MCF 10A (cell line): ENCODE measurements at regions not wholly inside any gene's neighbourhood (a gene's known extent, or its start where the extent isn't known, plus 50 kb on each side); places are given as distances from the start of the nearest gene placed in this dataset.

Experiments
- BruUV-seq: library from RNA; stranded (reverse); fragments of 400-500 nt; replicated peaks from 2 replicates; lab custom pipeline; 2021; lab: Mats Ljungman, UMichigan
- CTCF ChIA-PET: fragments of 300-600 bp; sonication (Branson Sonifier 250); formaldehyde crosslinking; extraction: SDS; loops from one replicate; lab custom pipeline; 2021; ENCODE audit warnings: antibody characterized with exemption, inconsistent platforms; lab: Yijun Ruan, JAX
- POLR2A ChIA-PET: fragments of 300-600, 350-650 bp; sonication (Branson Sonifier 250); formaldehyde crosslinking; extraction: SDS; loops from one replicate; lab custom pipeline; 2020; ENCODE audit warnings: antibody characterized with exemption, inconsistent platforms; lab: Yijun Ruan, JAX
- DNase-seq: peaks from one replicate; pipeline ENCODE4 v3.0.0-alpha.2; 2018; ENCODE audit not compliant: unreplicated experiment
- H3K27ac Mint-ChIP-seq: one replicate; pipeline ENCODE4 v1.8.0; 2022; ENCODE audit warnings: mild to moderate bottlenecking, low read depth, mixed read lengths; ENCODE audit not compliant: unreplicated experiment
- H3K27me3 Mint-ChIP-seq: one replicate; pipeline ENCODE4 v1.8.0; 2022; ENCODE audit warnings: mixed read lengths; ENCODE audit not compliant: insufficient read depth, unreplicated experiment
- H3K36me3 Mint-ChIP-seq: one replicate; pipeline ENCODE4 v1.8.0; 2022; ENCODE audit warnings: mild to moderate bottlenecking, moderate library complexity, mixed read lengths; ENCODE audit not compliant: insufficient read depth, unreplicated experiment
- H3K4me1 Mint-ChIP-seq: one replicate; pipeline ENCODE4 v1.8.0; 2022; ENCODE audit warnings: mixed read lengths; ENCODE audit not compliant: insufficient read depth, unreplicated experiment
- H3K4me3 Mint-ChIP-seq: one replicate; pipeline ENCODE4 v1.8.0; 2022; ENCODE audit warnings: mild to moderate bottlenecking, moderate library complexity, mixed read lengths; ENCODE audit not compliant: unreplicated experiment
- H3K9me3 Mint-ChIP-seq: one replicate; pipeline ENCODE4 v1.8.0; 2022; ENCODE audit warnings: mixed read lengths; ENCODE audit not compliant: unreplicated experiment
- CTCF ChIP-seq: fragments of 200-600 bp; IDR thresholded peaks from one replicate; pipeline ENCODE4 v1.8.0; 2022; ENCODE audit warnings: antibody characterized with exemption, mild to moderate bottlenecking; ENCODE audit not compliant: unreplicated experiment
- intact Hi-C: fragments of 100-400 bp; cut with micrococcal nuclease; formaldehyde crosslinking; loops from 2 replicates; pipeline ENCODE4 v1.14.1; 2022

DNA sequence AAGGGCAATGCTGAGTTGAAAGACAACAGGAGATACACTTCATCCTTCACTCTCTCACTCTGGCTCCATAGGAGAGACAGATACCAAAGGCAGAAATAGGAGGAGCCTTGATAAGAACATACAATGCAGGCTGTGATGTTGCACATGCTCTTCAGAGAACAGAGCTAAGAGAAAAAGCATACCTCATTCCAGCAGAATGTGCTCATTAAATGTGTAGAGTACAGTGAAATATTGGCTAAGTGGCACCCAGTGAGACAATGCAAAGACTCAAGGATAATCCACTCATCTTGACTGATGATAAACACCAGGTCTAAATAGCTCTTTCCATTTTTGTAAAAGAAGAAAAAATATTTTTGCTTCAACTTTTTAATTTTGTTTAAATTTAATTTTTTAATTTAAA, 139.7 kb downstream of the OR2K2 start:
- no peaks in the 10 kb centered on the region for H3K4me1 Mint-ChIP-seq
- H3K27me3 Mint-ChIP-seq: peaks cover 11% of the 10 kb centered on the region
- H3K27ac Mint-ChIP-seq: no peak overlapping the region
- no peak for DNase-seq
- TF ChIP-seq CTCF: no peak
- no peaks in the 10 kb centered on the region for H3K9me3 Mint-ChIP-seq
- BruUV-seq: no TSS peak
- CTCF ChIA-PET: no interaction called here
- intact Hi-C loops: no loop called here
- no peak overlapping the region for H3K4me3 Mint-ChIP-seq
- H3K36me3 Mint-ChIP-seq: no peaks in the 10 kb centered on the region
- POLR2A ChIA-PET: interaction anchor here (0.6 kb wide), 2 partner anchors 14 to 560 kb away, joined by 3 read pairs; no protein-coding TSS in a partner anchor

DNA sequence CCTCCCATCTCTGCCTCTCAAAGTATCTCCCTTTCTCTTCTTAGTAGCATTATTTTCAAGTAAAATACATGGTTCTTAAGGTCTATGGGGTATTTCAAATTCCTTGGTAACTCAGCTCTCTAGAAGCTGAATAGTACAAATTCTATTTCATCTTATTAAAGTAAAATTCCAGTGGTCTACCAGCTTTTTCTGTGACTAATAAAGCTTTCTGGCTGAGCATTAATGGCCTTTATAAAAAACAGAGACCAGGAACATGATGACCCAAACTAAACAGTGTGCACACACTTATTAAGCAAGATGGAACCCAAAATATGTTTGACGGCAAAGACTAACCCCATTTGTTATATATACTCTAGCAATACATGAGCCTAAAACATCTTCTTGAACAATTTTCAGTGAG, 142.6 kb downstream of the OR2K2 start:
- POLR2A ChIA-PET: no interaction called here
- DNase-seq: no peak
- Mint-ChIP-seq H3K4me3 (no peak overlapping the region), H3K27ac (no peak overlapping the region), H3K27me3 (no peaks in the 10 kb centered on the region), H3K4me1 (no peaks in the 10 kb centered on the region), H3K36me3 (no peaks in the 10 kb centered on the region), H3K9me3 (no peaks in the 10 kb centered on the region)
- intact Hi-C loops: no loop called here
- TF ChIP-seq CTCF: no peak
- BruUV-seq: no TSS peak
- CTCF ChIA-PET: interaction anchor here (0.7 kb wide), 1 partner anchor 17 kb away, joined by 3 read pairs; no protein-coding TSS in a partner anchor

DNA sequence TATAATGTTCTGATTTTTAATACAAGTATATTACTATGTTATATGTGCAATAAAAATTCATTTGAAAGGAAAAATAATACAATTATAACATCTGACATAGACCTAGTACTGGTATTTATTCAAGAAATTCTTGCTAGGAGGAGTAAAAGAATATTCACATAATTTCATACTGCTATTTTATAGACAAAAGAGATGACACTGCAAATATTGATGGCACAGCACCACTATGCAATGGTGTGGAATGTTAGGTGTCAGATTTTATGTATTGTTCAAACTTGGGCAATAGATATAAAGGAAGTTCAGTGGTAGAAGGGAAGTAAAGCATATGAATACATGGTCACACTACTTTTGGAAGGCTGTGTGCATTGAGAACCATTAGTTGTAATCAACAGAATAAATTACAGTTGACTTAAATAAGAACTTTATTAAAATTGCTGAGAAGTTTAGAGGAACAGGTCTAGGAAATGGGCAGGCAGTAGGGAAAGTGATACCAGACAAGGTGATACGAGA, 143.9 kb downstream of the OR2K2 start:
- ChIA-PET CTCF (no interaction called here), POLR2A (no interaction called here)
- Mint-ChIP-seq H3K4me1 (no peaks in the 10 kb centered on the region), H3K27me3 (no peaks in the 10 kb centered on the region), H3K4me3 (no peak overlapping the region), H3K36me3 (no peaks in the 10 kb centered on the region), H3K9me3 (no peaks in the 10 kb centered on the region), H3K27ac (no peak overlapping the region)
- BruUV-seq: no TSS peak
- TF ChIP-seq CTCF: no peak
- no peak for DNase-seq
- intact Hi-C loops: no loop called here

DNA sequence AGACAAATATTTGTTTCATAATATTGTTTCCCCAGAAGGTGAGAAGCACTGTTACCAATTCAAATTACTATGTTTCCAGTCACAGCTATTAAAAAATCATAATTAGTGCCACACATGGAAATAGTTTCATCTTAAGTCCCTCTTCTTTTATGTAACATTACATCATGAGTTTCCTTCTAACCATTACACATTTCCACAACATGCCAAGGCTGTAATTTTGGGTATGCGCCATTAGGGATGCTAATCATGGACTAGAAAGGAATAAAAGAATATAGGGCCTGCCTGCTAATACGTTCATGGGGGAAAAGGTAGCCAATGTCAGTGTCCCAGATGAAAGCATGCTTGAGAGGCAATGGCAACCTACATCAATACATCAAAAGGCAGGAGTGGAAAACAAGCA, 142.5 kb upstream of the LPAR1 start:
- POLR2A ChIA-PET: no interaction called here
- no peaks in the 10 kb centered on the region for H3K36me3 Mint-ChIP-seq
- BruUV-seq: no TSS peak

More for the DNA sequence above, 142.5 kb upstream of the LPAR1 start:
- no peaks in the 10 kb centered on the region for H3K27me3 Mint-ChIP-seq
- H3K4me3 Mint-ChIP-seq: no peak overlapping the region
- no peaks in the 10 kb centered on the region for H3K9me3 Mint-ChIP-seq
- no peak overlapping the region for H3K27ac Mint-ChIP-seq
- DNase-seq: no peak
- TF ChIP-seq CTCF: no peak
- CTCF ChIA-PET: no interaction called here
- intact Hi-C loops: no loop called here
- H3K4me1 Mint-ChIP-seq: peaks cover 6% of the 10 kb centered on the region
